GM19023 (cell line): ENCODE measurements at regions not wholly inside any gene's neighbourhood (a gene's known extent, or its start where the extent isn't known, plus 50 kb on each side); places are given as distances from the start of the nearest gene placed in this dataset.
"Not testable (repeated sequence)": the region's sequence is repeated elsewhere in the genome, so short reads cannot be mapped to it uniquely, and the experiment has no call there.

Experiments used
- ATAC-seq: cut with Tn5 transposase; IDR thresholded peaks from one replicate; pipeline ENCODE4 v1.9.1; 2021; ENCODE audit warnings: mild to moderate bottlenecking, moderate library complexity; ENCODE audit not compliant: unreplicated experiment

DNA sequence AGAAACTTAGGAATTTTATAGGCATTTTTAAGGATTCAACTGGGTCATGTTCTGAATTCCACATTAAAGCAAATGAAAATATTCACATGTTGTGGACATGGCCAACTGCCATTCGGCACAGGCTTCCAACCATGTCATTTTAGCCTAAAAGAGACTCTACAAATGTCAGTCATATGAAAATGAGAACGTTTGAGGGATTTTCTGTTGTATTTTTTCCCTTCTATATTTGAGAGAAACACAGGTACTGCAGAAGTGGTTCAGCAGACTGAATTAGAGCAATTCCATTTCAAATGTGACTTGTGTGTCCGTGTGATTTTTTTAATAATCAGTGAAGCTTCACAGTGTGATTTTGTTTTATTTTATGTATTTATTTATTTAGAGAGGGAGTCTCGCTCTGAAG is 124.3 kb downstream of the TP53TG3F start:
- not testable (repeated sequence) for ATAC-seq

DNA sequence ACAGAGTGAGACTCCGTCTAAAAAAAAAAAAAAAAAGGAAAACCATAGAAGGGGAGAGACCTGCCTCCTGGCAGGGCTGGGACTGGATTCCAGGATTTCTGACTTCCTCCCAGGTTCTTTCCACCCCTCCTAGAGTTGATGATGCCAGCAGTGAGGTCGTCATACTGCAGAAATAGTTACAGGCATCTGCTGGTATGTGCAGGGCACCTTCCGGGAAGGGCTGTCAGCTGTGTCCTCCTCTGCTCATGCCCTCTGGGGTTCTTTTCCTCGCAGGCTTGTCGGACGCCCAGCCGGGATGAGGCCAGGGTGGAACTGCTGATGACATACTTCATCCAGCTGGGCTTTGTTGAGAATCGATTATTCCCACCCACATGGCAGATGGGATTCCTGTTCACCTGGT is 129.2 kb downstream of the TP53TG3F start:
- not testable (repeated sequence) for ATAC-seq

DNA sequence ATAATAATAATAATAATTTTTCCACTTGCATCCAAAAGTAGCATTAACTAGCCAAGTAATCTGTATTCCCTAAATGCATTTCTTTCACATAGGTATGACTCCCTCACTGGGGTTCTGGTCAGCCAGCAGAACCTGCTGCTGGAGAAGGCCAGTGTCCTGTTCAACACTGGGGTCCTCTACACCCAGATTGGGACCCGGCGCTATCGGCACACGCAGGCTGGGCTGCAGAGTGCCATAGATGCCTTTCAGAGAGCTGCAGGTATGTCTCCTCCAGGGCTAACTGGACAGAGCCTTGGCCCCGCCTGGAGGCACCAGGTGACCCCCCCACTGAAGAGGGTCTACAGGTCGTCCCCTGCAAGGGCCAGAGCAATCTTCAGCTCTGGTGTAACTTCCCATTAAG is 133.9 kb downstream of the TP53TG3F start:
- ATAC-seq: not testable (repeated sequence)

DNA sequence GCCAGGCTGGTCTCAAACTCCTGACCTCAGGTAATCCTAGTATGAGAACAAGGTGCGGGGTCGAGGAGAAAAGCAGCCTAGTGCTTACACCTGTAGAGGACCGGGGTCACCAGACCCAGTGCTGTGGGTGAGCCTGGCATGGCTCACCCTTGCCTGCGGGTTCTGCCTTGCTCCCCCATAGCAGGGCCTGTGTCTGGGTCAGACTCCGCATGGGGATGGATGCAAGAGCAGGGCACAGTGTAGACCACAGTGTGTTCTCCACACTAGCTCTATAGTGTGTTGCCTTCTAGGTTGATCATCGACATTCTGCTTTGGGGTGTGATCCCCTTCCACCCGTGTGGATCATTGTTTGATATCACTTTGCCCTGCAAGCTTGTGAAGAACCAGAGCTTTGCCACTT is 135.7 kb downstream of the TP53TG3F start:
- not testable (repeated sequence) for ATAC-seq

DNA sequence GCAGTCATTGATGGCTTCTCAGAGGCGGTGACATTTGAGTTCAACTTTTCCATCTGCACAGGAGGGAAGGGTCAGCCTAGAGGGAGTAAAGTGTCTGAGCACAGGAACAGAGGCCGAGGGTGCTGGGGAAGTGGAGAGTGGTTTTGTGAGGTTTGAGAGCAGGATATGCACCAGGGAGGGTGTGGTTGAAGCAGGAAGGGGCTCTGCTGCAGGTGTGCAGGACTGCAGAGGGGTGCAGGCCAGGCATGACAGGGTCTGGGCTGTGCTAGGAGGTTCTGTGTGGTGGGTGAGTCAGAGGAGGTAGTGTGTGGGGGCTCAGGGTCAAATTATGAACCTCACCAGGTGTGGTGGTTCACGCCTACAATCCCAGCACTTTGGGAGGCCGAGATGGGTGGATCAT is 141.6 kb downstream of the TP53TG3F start:
- not testable (repeated sequence) for ATAC-seq

DNA sequence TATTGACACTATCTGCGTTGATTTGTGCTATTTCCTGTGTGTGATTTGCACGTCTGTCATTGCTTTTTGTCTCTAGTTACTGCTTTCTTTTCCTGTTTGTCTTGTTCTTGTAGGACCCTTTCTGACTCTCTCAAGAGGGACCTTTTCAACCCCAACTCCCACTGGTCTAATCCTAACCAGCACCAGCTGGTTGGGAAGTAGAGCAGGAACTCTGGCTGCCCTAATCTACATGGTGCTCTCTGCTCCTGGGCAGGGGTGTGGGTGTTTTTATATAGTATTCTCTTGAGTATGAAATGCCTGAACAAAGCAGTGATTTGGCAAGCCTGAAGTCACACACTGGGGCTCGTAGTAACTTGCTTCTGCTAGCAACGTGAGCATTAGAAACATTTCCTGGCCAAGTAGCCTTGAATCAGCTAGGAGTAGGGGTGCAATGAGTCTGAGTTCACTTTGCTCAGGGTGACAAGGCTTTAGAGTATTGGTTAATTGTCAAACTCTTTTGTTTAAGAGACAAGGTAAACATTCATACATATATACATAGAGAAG is 164.2 kb downstream of the TP53TG3F start:
- ATAC-seq: not testable (repeated sequence)

DNA sequence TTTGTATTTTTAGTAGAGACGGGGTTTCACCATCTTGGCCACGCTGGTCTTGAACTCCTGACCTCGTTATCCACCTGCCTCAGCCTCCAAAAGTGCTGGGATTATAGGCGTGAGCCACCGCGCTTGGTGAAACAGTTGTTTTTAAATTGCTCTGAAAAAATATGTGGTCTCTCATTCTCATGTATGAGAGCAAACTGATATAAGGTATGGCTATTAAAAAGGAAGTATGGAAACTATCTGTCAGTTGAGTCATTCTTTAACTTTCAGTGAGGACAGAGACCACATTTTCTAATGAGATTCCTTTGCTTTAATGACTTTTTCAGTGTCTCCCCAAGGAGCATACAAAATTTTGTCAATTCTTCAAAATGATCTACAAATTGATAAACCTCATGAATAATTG is 169.5 kb downstream of the TP53TG3F start:
- not testable (repeated sequence) for ATAC-seq

DNA sequence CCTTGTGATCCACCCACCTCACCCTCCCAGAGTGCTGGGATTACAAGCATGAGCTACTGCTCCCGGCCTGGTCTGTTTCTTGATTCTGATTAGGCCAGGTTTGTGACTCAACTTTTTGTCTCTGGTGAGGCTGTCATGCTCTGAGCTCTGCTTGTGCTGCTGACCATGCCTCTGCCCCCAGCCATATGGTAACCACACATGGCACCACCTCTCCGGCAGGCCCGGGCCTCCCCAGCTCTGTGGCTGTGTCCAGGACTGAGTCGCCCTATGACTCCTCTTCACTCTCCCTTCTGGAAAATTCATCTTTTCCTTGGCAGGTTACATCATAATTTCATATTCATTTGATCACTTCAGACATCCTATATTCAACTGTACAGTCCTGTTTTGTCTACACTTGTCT is 172.3 kb downstream of the TP53TG3F start:
- not testable (repeated sequence) for ATAC-seq

DNA sequence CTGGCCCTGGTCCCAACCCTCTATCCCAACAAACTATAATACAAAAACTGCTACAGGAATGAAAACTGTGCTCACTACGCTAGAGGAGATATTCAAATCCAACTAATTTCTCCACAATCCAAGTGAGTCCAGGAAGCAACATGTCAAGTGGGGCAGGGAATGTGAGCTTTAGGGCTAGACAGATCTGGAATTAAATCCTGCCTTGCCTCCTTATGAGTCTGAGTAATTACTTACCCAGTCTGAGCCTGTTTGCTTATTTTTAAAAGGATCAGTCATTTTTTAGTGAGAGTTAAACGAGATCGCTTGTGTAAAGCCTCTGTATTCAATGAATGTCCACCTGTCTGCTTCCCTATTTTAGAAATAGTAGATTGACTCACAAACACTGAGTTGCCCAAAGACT is 174.6 kb downstream of the TP53TG3F start:
- not testable (repeated sequence) for ATAC-seq

DNA sequence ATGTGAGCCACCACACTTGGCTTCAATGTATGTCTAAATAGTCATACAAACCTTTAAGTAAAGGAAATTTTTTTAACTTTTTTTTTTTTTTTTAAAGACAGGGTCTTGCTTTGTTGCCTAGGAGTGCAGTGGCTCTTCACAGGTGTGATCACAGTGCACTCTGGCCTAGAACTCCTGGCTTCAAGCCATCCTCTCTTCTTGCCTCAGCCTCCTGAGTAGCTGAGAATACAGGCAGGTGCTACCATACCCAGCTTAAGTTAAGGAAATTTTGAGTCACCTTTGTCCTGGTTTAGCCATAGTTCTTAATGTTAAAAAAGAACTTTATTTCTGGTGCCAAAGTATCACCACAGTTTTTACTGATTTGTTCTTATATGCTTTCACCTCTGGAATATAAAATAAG is 177.3 kb downstream of the TP53TG3F start:
- not testable (repeated sequence) for ATAC-seq

DNA sequence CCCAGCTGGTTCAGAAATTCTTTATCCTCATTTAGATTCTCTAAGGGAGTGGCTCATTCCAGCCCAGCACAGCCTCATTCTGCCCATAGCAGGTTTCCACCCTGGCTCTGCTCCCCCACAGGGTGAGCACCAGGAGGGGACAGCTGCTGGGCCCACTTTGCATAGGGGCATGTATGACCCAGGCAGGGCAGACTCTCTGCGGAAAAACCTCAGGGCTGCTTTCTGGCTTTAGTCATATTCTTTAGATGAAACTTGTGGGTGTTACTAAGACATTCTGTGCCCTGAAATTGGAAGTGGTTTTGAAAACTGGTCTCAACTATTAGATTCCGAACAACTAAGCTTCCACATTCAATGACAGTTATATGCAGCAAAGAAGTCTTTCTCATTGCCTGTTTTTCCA is 183.9 kb downstream of the TP53TG3F start:
- ATAC-seq: not testable (repeated sequence)

DNA sequence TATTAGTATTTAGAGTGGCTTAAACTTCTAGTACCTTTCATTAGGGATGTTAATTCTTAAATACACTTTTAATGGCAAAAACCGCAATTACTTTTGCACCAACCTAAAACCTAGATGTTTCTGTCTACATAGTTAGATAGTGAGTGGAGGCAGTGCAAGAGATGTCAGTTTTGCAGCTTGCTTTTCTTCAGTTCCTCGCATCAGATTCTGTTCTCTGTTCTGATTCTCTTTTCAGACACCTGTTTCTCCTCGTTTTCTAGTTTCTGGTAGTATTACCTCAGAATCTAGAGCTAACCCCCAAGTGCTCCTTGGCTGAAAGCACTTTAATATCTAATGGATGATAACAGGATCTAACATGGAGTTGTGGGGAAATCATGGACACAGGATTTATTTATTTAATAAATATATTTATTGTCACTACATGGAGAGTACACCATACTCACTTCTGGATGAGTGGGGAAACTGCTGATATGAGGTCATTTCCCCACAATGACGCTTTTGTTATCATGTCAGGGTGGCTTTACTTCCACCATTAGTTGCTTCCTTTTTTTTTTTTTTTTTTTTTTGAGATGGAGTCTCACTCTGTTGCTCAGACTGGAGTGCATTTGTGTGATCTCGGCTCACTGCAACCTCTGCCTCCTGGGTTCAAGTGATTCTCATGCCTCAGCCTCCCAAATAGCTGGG is 184.4 kb downstream of the TP53TG3F start:
- not testable (repeated sequence) for ATAC-seq

DNA sequence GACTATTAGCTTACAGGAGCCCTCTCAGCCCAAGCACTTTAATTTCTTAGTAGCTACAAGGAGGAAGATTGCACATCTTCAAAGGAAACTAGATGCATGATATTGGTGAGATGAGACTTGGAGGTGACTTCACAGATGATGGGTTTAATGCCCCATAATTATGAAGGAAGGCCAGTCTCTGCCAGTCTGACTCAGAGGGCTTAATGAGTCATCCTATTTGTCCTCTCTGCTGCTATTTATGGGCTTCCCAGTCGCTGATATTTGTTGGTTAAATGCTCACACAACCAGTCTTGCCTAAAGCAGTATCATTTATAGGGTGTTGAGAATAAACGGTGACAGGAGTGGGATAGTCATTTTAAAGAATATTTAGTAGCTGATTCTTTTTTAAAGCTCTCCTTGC is 187.0 kb downstream of the TP53TG3F start:
- ATAC-seq: not testable (repeated sequence)

DNA sequence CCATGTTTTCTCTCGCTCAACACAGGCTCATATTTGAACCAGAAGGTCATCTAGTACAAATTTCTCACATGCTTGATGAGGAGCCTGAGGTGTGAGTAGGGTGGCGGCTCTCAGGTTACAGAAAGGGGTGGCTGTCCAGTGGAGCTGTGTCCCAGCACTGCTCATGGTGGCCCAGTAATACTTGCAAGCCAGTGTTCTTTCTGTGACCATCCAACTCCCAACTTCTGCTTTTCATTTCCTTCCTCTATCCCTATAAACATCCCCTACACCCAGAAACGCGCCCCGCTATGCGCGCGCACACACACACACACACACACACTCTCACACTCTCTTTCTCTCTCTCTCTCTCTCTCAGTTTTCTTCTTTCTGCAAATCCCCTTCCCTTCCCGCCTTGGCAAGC is 196.3 kb downstream of the TP53TG3F start:
- ATAC-seq: not testable (repeated sequence)

DNA sequence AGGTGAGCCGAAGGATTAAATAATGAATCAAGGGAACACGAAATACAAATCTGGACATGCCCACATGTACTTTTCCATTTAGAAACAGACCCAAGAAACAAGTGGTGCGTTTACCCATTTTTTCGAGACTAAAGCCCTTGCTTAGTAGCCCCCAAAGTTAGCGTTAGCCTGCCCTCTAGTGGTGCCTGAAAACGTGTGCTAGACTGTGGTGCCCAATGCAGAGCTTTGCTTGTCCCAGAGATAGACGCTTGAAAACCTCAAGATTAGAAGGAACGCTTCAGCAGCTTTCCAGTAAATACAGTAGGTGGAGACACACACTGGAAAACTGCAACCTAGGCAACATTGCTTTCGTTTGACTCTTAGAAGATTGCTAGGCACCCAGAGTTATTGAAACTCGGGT is 197.0 kb downstream of the TP53TG3F start:
- ATAC-seq: peak; percentile 70

DNA sequence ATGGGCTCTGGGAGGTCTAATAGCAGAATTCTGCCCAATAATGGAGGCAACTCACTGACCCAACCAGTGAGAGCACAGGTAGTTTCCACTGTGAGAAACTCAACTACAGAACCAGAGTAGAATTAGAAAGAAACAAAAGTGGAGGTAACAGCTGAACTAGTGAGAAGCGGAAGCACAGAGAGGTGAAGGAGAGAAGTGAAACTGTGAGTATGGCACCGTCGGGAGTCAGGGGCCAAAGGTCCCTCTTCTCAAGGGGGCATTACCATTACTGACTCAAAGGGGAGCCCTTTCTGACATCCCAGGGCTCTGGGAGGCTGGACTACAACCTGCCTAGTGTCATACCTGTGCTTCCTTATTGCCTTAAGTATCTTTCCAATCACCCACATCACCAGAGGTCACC is 198.3 kb downstream of the TP53TG3F start:
- ATAC-seq: not testable (repeated sequence)

DNA sequence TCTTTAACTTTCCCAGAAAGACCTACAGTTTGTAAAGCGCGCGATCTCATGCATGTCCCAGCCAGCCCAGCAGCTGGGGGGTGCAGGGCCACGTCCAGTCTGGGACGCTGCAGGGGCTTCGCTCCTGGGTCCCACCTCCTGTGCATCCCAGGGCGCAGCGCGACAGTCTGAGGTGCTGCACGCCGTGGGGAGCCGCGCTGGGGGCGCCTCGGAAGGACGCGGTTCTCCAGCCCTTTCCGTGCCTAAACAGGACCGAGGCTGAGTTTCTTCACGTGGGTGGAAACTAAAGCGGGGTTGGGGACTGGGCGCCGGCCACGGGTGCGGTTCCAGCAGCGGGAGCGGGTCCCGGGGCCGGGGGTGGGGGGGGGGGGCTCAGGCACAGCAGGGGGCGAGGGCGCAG is 221.4 kb downstream of the TP53TG3F start:
- not testable (repeated sequence) for ATAC-seq

DNA sequence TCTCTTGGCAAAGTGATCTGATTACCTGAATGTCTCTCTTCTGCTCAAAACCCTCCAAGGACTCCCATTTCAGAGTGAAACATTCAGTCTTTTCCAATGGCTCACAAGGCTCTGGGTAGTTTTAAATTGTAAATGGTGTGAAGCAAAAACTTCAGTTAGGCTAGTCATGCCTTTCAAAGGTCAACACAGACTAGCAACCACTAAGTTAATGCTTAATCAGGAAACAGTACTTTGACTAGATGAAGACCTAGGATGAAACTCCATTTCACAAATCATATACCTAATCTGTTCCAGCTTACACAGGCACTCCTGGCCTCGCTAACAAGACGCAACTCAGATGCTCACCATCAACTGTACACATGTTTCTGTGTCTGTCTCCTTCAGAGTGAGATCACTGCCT is 240.9 kb downstream of the TP53TG3F start:
- not testable (repeated sequence) for ATAC-seq

DNA sequence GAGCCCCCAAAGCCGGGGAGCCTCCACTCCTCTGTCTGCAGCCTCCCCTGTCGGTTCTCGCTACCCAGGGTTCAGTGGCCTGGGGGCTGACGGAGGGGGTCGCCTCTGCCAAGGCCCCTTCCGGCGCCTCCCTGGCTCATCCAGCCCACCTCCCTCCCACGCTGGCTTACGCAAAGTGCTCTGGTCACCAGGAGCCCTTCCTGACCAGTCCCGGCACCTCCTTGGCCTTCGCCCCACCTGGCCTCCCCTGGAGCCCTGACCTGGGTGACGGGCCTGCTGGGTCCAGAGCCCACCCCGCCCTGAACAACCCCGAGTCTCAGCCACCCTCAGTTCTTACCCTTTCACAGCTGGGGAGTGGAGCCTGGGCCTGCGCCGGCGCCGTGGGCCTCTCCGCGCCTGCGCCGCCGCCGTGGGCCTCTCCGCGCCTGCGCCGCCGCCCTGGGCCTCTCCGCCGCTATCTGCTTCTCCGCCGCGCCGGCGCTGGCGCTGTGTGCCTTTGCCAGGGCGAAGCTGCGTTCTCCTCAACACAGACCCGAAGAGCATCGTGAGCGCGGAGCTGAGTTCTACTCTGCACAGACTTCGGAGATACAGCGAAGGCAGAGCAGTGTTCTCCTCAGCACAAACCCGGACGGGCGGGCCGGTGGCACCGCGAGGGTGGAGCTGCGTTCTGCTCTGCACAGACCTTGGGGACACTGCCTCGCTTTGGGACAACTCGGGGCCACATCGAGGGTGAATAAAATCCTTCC is 247.6 kb downstream of the TP53TG3F start:
- ATAC-seq: not testable (repeated sequence)

DNA sequence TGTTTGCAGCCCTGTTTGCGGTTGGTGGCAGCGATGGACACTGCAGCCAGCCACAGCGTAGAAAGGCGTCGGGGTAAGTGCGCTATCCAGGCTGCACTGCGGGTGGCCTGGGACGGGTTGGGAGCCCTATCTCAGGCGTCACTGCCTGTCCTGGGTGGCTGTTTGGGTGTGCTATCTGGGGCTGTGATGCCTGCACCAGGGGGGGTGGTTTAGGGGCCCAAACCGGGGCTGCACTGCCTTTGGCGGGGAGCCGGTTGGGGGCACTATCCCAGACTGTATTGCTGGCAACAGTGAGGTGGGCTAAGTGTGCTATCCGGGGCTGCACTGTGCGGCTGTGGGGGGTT is 248.2 kb downstream of the TP53TG3F start:
- ATAC-seq: not testable (repeated sequence)

DNA sequence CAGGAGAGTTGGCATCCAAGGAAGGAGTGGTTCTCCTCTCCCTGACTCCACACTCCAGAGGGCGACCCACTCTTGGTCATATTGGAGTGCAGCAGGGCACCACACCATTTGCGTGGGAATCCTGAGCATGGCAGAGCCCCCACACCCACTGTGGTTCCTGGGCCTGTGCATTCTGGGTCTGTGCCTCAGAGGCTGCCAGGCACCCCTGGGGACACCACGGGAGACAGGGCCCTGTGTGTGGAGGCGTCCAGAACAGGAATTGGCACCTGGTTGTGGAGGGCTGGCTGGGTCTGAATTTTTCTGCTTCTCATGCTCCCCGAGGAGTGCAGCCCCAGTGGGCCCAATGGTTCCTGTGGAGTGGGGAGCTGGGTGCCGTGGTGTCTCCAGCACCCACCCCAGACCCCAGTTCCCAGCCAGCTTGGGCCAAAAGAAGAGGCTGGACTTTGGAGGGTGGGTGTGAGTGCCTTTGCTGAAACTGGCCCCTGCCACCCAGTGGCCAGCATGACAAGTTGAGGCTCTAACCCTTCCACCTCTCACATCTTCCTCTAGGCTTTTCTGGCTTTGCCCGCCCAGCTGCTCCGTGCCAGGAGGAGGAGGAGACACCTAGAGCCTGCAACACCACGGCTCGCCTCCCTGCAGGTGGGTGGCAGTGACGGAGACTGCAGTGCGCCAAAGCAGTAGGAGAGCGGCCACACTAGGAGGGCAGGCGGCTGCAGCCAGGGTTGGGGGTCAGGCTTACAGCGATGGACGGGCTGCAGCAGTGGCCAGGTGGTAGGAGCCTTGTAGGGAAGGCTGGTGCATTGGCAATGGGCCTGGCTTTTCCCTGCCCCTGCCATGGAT is 250.7 kb downstream of the TP53TG3F start:
- not testable (repeated sequence) for ATAC-seq
